HCT116 (cell line): ENCODE measurements at regions not wholly inside any gene's neighbourhood (a gene's known extent, or its start where the extent isn't known, plus 50 kb on each side); places are given as distances from the start of the nearest gene placed in this dataset.

Experiments used
- ATAC-seq: fragments of 200-7000 bp; cut with Tn5 transposase; 2 replicates; pipeline ENCODE4 v1.9.1; 2020; ENCODE audit warnings: mild to moderate bottlenecking, moderate library complexity
- BruUV-seq: library from RNA; stranded (reverse); fragments of 400-500 nt; replicated peaks from 2 replicates; lab custom pipeline; 2021; lab: Mats Ljungman, UMichigan
- CTCF ChIA-PET: fragments of 300-600 bp; sonication (Branson Sonifier 250); formaldehyde crosslinking; loops from one replicate; lab custom pipeline; 2021; ENCODE audit warnings: antibody characterized with exemption; lab: Charles Lee
- POLR2A ChIA-PET: fragments of 300-600, 350-600 bp; sonication (Branson Sonifier 250); formaldehyde crosslinking; loops from one replicate; lab custom pipeline; 2021; ENCODE audit warnings: antibody characterized with exemption; lab: Charles Lee
- RAD21 ChIA-PET, 2 experiments: fragments of 300-600 bp; sonication (Branson Sonifier 250); formaldehyde crosslinking; loops; one replicate each; lab custom pipeline; 2023; ENCODE audit warnings: low total read pairs in 2 of 2; ENCODE audit not compliant: uncharacterized antibody in 2 of 2, unreplicated experiment in 2 of 2, low non-redundant PET in 1 of 2; lab: Charles Lee
- DNase-seq: peaks from one replicate; pipeline ENCODE4 v3.0.0-alpha.2; 2010; ENCODE audit warnings: low read depth, low spot score
- H2AFZ ChIP-seq: fragments of 200-600 bp; shearing (Covaris generic), sonication (generic); 2 replicates; pipeline ENCODE4 v1.6.1; 2017; ENCODE audit warnings: low read depth, mixed run types, mixed read lengths, antibody characterized with exemption, low read length; ENCODE audit not compliant: poor library complexity, severe bottlenecking
- H3K27ac ChIP-seq: 2 replicates; pipeline ENCODE4 v1.5.1; 2012; ENCODE audit warnings: low read depth, low read length
- H3K27me3 ChIP-seq: fragments of 200-600 bp; sonication (generic); 2 replicates; pipeline ENCODE4 v1.6.1; 2016; ENCODE audit warnings: mixed run types, low read length, mixed read lengths; ENCODE audit not compliant: insufficient read depth
- H3K36me3 ChIP-seq, 2 experiments: fragments of 200-500 bp in 1 of 2; fragments of 200-600 bp in 1 of 2; sonication (Bioruptor generic) in 1 of 2; sonication (generic) in 1 of 2; 2 replicates each; pipeline versions ENCODE4 v1.5.1 to v1.6.1; 2014 to 2016; ENCODE audit warnings: low read length in 2 of 2, inconsistent platforms in 1 of 2, mixed read lengths in 1 of 2, mixed run types in 1 of 2; ENCODE audit not compliant: insufficient read depth in 2 of 2, control insufficient read depth in 1 of 2
- H3K4me1 ChIP-seq, 2 experiments: fragments of 200-600 bp in 1 of 2; sonication (generic) in 1 of 2; 2 replicates each; pipeline versions ENCODE4 v1.5.1 to v1.6.1; 2012 to 2017; ENCODE audit warnings: low read length in 2 of 2, inconsistent platforms in 1 of 2, mild to moderate bottlenecking in 1 of 2, mixed read lengths in 1 of 2, mixed run types in 1 of 2, moderate library complexity in 1 of 2; ENCODE audit not compliant: insufficient read depth in 2 of 2, control insufficient read depth in 1 of 2
- H3K4me2 ChIP-seq: fragments of 200-600 bp; sonication (generic); 2 replicates; pipeline ENCODE4 v1.6.1; 2017; ENCODE audit warnings: mixed run types, low read length, mixed read lengths
- H3K4me3 ChIP-seq, 2 experiments: fragments of 200-600 bp in 1 of 2; sonication (generic) in 1 of 2; replicated peaks in 1 of 2; 2 replicates each; pipeline ENCODE4 v1.5.1; 2011 to 2016; ENCODE audit warnings: low read length in 2 of 2, control low read depth in 1 of 2, low read depth in 1 of 2, mild to moderate bottlenecking in 1 of 2, mixed read lengths in 1 of 2, mixed run types in 1 of 2
- H3K79me2 ChIP-seq: fragments of 200-600 bp; sonication (generic); 2 replicates; pipeline ENCODE4 v1.6.1; 2017; ENCODE audit warnings: mild to moderate bottlenecking, mixed run types, low read length, moderate library complexity, mixed read lengths; ENCODE audit not compliant: insufficient read depth
- H3K9ac ChIP-seq: fragments of 200-600 bp; sonication (generic); 2 replicates; pipeline ENCODE4 v1.6.1; 2016; ENCODE audit warnings: low read length, mixed read lengths
- H3K9me2 ChIP-seq: fragments of 200-600 bp; sonication (generic), shearing (Covaris generic); 2 replicates; pipeline ENCODE4 v1.6.1; 2017; ENCODE audit warnings: mixed run types, mild to moderate bottlenecking, moderate library complexity; ENCODE audit not compliant: insufficient read depth
- H3K9me3 ChIP-seq, 2 experiments: fragments of 200-500 bp in 1 of 2; fragments of 200-600 bp in 1 of 2; sonication (Bioruptor generic) in 1 of 2; sonication (generic) in 1 of 2; 2 replicates each; pipeline ENCODE4 v1.6.1; 2014 to 2017; ENCODE audit warnings: low read length in 2 of 2, mixed read lengths in 2 of 2, inconsistent platforms in 1 of 2, low read depth in 1 of 2, mild to moderate bottlenecking in 1 of 2, mixed run types in 1 of 2, moderate library complexity in 1 of 2; ENCODE audit not compliant: control insufficient read depth in 1 of 2, insufficient read depth in 1 of 2
- H4K20me1 ChIP-seq: fragments of 200-600 bp; sonication (generic), shearing (Covaris generic); 2 replicates; pipeline ENCODE4 v1.6.1; 2017; ENCODE audit warnings: mixed run types, mild to moderate bottlenecking, moderate library complexity; ENCODE audit not compliant: insufficient read depth
- FOSL1 ChIP-seq: IDR thresholded peaks from 2 replicates; pipeline ENCODE4 v1.6.1; 2012; ENCODE audit warnings: low read depth
- JUND ChIP-seq: IDR thresholded peaks from 2 replicates; pipeline ENCODE4 v1.6.1; 2012
- POLR2A ChIP-seq: IDR thresholded peaks from 2 replicates; pipeline ENCODE4 v1.7.0; 2011; ENCODE audit warnings: borderline replicate concordance; ENCODE audit not compliant: insufficient read depth, insufficient read length; ENCODE audit errors: extremely low read depth
- RAD21 ChIP-seq: IDR thresholded peaks from 2 replicates; pipeline ENCODE4 v1.6.1; 2012; ENCODE audit warnings: low read depth, mild to moderate bottlenecking
- SIN3A ChIP-seq: IDR thresholded peaks from 2 replicates; pipeline ENCODE4 v1.6.1; 2012; ENCODE audit warnings: low read depth
- SRF ChIP-seq: IDR thresholded peaks from 2 replicates; pipeline ENCODE4 v1.6.1; 2012; ENCODE audit warnings: low read depth
- TCF7L2 ChIP-seq: IDR thresholded peaks from 2 replicates; pipeline ENCODE4 v1.7.0; 2011; ENCODE audit warnings: borderline replicate concordance, inconsistent platforms; ENCODE audit not compliant: insufficient read depth, insufficient read length; ENCODE audit errors: extremely low read depth
- YY1 ChIP-seq: IDR thresholded peaks from 2 replicates; pipeline ENCODE4 v1.6.1; 2011; ENCODE audit warnings: low read length, low read depth, moderate library complexity, mild to moderate bottlenecking; ENCODE audit not compliant: insufficient replicate concordance; ENCODE audit errors: extremely low read depth
- intact Hi-C: fragments of 100-400 bp; cut with micrococcal nuclease; formaldehyde crosslinking; loops from 2 replicates; pipeline ENCODE4 v1.10.0; 2022
- TF ChIP-seq, protein P1 (sequence below): IDR thresholded peaks from 2 replicates; pipeline ENCODE4 v1.6.1; 2012; ENCODE audit warnings: low read depth
- TF ChIP-seq, protein P2 (sequence below): IDR thresholded peaks from 2 replicates; pipeline ENCODE4 v1.6.1; 2012
- TF ChIP-seq, protein P3 (sequence below), 3 experiments: fragments of 200-600 bp in 1 of 3; sonication (generic) in 1 of 3; IDR thresholded peaks in 2 of 3; conservative IDR thresholded peaks in 1 of 3; 2 replicates each; pipeline ENCODE4 v1.5.1; 2012 to 2017; ENCODE audit warnings: low read depth in 2 of 3, low read length in 2 of 3, antibody characterized with exemption in 1 of 3, borderline replicate concordance in 1 of 3, control low read depth in 1 of 3, mild to moderate bottlenecking in 1 of 3, mixed read lengths in 1 of 3, mixed run types in 1 of 3, moderate library complexity in 1 of 3; ENCODE audit not compliant: insufficient read depth in 1 of 3

DNA sequence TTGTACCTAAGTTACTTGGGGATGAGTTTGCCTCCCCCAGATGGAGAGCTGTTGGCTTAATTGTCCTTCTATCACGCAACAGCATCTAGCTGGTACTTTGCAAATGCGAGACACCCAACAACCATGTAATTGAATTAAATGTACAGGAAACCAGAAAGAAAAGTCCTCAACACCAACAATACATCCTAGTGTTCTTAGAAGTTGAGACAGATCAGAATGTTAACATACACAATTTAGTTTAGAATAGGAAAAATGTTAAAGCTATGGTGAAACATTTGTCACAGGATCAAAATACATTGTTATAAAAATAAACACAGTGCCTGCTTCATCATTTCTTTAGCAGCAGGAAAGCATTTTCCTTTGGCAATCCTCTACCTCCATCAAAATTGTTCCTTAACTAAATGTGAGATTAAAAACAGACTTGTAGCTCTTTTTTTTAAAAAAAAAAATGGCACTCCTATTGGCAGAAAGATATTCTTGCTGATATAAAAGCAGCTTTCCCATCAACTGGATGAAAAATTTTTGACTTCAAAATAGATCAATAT, 163.1 kb upstream of the MID1 start (continued):
- TF ChIP-seq, protein P1, sequence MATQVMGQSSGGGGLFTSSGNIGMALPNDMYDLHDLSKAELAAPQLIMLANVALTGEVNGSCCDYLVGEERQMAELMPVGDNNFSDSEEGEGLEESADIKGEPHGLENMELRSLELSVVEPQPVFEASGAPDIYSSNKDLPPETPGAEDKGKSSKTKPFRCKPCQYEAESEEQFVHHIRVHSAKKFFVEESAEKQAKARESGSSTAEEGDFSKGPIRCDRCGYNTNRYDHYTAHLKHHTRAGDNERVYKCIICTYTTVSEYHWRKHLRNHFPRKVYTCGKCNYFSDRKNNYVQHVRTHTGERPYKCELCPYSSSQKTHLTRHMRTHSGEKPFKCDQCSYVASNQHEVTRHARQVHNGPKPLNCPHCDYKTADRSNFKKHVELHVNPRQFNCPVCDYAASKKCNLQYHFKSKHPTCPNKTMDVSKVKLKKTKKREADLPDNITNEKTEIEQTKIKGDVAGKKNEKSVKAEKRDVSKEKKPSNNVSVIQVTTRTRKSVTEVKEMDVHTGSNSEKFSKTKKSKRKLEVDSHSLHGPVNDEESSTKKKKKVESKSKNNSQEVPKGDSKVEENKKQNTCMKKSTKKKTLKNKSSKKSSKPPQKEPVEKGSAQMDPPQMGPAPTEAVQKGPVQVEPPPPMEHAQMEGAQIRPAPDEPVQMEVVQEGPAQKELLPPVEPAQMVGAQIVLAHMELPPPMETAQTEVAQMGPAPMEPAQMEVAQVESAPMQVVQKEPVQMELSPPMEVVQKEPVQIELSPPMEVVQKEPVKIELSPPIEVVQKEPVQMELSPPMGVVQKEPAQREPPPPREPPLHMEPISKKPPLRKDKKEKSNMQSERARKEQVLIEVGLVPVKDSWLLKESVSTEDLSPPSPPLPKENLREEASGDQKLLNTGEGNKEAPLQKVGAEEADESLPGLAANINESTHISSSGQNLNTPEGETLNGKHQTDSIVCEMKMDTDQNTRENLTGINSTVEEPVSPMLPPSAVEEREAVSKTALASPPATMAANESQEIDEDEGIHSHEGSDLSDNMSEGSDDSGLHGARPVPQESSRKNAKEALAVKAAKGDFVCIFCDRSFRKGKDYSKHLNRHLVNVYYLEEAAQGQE = no peak
- TF ChIP-seq POLR2A = no peak
- TF ChIP-seq JUND = no peak
- no peak for TF ChIP-seq SRF

DNA sequence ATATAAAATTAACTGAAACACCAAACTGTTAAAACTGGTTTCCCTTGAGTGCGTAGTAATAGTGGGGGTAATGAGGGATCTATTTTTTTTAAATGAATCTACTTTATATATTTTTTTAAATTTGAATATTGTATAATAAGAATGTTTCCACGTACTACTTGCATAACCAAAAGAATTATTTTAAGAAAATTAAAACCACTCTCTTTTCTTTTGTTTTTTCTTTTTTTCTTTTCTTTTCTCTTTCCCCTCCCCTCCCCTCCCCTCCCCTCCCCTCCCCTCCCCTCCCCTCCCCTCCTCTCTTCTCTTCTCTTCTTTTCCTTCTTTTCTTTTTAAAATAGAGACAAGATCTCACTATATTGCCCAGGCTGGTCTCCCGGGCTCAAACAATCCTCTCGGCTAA, 166.9 kb upstream of the MID1 start:
- RAD21 ChIA-PET = no interaction called here
- TF ChIP-seq SIN3A (no peak), RAD21 (no peak), FOSL1 (no peak), TCF7L2 (no peak), YY1 (no peak)
- TF ChIP-seq, protein P2, sequence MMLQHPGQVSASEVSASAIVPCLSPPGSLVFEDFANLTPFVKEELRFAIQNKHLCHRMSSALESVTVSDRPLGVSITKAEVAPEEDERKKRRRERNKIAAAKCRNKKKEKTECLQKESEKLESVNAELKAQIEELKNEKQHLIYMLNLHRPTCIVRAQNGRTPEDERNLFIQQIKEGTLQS = no peak
- TF ChIP-seq, protein P3, sequence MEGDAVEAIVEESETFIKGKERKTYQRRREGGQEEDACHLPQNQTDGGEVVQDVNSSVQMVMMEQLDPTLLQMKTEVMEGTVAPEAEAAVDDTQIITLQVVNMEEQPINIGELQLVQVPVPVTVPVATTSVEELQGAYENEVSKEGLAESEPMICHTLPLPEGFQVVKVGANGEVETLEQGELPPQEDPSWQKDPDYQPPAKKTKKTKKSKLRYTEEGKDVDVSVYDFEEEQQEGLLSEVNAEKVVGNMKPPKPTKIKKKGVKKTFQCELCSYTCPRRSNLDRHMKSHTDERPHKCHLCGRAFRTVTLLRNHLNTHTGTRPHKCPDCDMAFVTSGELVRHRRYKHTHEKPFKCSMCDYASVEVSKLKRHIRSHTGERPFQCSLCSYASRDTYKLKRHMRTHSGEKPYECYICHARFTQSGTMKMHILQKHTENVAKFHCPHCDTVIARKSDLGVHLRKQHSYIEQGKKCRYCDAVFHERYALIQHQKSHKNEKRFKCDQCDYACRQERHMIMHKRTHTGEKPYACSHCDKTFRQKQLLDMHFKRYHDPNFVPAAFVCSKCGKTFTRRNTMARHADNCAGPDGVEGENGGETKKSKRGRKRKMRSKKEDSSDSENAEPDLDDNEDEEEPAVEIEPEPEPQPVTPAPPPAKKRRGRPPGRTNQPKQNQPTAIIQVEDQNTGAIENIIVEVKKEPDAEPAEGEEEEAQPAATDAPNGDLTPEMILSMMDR (IDR thresholded peaks at IDR 0.05 in 2 of 3, conservative IDR thresholded peaks at IDR 0.05 in 1 of 3; ENCODE audit: borderline replicate concordance in 1 of 3, insufficient read depth in 1 of 3, low read depth in 2 of 3, low read length in 2 of 3) = no peak
- no peak for DNase-seq

More for the DNA sequence above, 166.9 kb upstream of the MID1 start:
- Histone ChIP-seq H3K4me2 (no peak overlapping the region), H3K4me1 (no peaks in the 10 kb centered on the region), H4K20me1 (no peaks in the 10 kb centered on the region), H3K9ac (no peak overlapping the region), H3K9me3 (no peaks in the 10 kb centered on the region), H3K27me3 (no peaks in the 10 kb centered on the region), H3K27ac (no peak overlapping the region), H2AFZ (no peak overlapping the region), H3K4me3 (no peak overlapping the region), H3K79me2 (no peaks in the 10 kb centered on the region), H3K36me3 (no peaks in the 10 kb centered on the region), H3K9me2 (no peaks in the 10 kb centered on the region)
- BruUV-seq = no TSS peak
- ChIA-PET CTCF (no interaction called here), POLR2A (no interaction called here)
- intact Hi-C loops = no loop called here
- ATAC-seq = no peak
